Caki2 (cell line): ENCODE measurements at regions not wholly inside any gene's neighbourhood (a gene's known extent, or its start where the extent isn't known, plus 50 kb on each side); places are given as distances from the start of the nearest gene placed in this dataset.

Experiments used
- DNase-seq: peaks from one replicate; pipeline ENCODE4 v3.0.0-alpha.2; 2015; ENCODE audit warnings: low read depth
- in situ Hi-C: cut with HindIII; loops from 2 replicates; pipeline ENCODE4 v1.10.0; 2016; ENCODE audit warnings: low sequenced_read_pairs, low pct_unique_long_range_greater_than_20kb, mixed read lengths

DNA sequence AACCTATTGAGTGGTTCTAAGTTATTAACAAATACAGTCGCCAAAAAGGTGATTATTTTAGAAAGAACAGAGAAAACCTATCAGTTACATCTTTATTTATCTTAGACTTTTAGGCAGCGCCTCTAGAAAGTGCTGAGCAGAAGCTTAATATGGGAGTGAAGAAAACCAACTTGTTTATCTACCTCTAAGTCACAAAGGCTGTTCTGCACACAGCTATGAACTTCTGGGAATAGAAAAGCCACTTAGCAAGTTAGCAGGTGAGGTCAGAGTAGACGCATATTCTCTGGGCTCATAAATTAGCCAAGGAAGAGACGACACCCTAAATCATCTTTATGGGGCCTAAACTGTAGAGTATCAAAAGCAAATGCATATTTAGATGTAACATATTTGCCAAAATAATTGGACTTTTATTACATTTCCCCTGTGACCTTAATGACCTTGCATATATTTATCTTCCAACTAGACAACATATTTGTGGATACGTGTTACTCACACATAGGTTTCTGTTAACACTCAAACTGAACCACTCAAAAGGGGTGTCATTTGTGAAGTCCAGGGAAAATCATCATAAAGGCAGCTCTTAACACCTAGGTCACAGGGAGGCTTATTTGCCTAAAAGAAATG is 267.1 kb downstream of the ADGB start:
- DNase-seq, result no peak
- in situ Hi-C loops, result no loop called here

DNA sequence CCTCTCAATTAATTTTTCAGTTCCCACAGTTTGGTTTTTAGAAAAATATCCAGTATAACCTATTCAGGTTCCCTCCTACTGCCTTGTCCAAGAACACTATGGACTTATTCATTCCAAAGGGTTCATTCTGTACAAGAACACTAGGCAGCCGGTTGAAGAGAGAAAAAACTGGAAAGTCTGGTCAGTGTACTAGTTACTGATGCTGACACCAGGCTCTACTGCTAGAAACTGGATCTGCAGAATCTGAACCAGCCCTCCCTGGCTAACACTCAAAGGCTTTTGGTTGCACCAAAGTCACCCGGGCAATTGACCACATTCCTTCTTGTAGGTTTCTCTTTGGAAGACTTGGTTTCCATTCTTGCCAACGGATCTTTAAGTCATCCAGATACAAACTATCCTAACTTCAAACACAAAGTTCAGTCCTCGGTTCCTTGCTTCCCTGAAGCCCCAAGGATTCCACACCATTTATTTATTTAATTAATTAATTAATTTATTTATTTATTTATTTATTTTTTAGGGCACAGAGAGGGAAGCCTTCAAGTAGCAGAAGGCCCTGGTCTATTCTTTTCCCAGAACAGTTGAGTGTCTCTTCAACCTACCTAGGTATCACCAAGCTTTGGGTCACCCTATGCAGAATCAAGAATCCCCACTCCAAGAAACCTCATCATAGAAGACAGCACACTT is 268.1 kb downstream of the ADGB start:
- in situ Hi-C loops, result no loop called here
- no peak for DNase-seq

DNA sequence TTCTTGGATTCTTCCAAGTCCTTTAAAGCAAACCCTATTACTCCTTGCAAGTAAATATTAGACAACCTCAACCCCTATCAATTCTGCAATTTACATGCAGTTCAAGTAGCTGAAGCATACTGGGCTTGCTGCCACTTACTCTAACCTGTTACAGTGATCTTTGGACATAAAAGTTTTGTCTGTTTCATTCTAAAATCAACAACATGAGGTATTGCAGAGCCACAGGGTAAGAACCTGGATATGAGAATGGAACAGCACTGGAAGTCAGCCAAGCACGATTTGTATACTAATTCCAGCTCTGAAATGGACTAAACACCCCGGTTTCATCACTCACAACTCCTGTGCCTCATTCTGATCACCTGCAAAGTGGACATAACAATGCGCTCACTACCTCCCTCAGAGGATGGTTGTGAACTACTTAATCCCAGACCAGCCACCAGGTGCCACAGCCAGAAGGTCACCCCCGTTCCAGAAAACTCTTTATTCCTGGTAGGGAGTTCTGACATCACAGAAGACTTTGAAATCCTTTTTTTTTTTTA is 270.0 kb downstream of the ADGB start:
- DNase-seq, result no peak
- in situ Hi-C loops, result no loop called here

DNA sequence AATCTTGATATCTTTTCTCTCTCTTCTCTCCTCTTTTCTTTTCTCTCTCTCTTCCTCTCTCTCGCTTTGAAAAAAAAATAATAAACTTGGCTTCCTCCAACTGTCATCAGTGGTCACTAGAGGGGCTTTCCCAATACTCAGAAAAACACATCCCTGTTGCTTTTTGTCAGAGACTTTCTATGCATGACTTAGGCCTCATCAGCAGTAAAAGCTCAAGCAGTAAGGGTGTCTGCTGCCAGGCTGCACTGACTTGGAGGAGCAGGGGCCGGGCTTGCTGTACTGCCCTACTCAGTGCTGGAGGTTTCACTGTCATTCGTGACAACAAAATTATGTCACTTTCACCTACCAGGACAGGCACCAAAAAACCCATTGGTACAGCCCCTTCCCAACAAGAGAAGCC is 272.0 kb downstream of the ADGB start:
- in situ Hi-C loops, result no loop called here

DNA sequence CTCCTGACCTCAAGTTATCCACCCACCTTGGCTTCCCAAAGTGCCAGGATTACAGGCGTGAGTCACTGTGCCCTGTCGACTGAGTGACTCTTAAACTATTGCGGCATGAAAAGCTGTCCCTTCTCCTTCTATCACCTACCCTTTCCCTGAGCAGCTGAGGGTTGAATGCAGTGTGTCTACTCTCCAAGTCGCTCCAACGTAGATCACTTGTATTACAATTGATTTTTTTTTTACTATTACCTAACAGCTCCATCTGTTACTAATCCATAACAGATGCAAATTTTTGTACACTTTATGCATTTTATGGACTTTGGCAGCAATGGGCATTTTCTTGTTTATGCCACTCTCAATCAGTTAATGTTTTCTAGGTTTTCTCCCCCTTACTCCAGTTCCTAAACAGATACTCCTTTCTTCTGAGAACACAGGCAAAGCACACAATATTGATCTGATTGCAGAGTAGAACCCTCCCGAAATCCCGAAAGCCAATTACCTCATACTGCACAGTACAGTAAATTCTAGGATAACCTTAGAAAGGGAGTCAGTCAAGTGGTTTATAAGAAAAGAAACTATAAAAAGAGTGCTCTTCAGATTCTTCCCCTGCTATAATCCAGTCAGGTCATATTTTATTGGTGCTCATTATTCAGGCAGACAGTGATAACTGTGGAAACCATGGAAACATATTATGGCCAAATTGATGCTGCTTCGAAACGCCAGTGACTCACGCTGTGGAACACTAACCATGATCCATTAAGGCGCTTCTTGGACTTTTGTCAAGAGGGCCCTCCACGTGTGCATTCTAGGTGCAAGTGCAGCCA is 273.0 kb downstream of the ADGB start:
- in situ Hi-C loops, result no loop called here
- no peak for DNase-seq

More for the DNA sequence above, 272.0 kb downstream of the ADGB start:
- DNase-seq, result peak; percentile 10

DNA sequence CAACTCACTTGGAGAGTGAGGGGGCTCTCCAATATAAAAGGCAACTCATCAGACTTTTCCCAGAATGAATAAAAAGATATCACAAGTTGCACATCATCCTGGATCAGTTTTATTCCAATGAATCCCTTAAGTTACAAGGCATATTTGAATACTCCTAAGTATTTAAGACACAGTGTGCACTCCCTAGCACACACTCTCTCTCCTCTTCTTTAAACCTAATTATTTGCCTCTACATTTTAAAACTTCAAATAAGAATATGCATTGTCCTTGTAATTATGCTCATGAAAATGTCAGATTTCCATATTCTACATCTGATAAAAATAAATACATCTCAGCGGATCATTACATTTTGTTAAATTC is 273.6 kb downstream of the ADGB start:
- in situ Hi-C loops, result no loop called here
- no peak for DNase-seq

DNA sequence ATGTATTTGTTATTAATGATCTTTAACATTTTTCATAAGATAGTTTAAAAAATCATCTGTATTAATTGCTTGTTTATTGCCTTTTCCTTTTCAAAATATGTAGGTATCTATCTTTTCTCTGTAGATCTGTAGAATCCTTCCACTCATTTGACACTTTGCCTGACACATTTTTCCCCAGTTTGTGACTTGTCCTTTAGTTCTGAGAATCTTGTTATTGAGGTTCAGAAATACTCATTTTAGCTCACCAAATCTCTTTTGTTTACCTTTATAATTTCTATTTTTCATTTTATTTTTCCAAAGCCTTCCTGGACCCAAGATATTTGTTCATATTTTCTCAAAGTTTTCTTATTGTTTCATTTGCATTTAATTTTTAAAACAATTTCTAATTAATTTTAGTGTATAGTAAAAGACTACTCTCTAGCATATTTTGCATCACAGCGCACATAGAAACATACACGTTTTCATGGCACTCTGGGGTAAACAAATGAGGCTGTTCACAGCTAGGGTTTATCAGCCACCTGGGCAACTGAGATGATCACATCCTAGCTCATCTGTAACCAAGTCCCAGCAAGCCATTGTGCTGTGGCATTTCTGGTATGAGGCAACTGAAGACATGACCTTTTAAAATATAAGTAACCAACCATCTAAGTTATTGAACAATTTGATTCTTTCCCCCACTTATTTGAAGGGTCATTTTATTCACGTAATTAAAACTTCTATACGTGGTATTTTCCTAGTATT is 275.7 kb downstream of the ADGB start:
- no peak for DNase-seq
- in situ Hi-C loops, result no loop called here

DNA sequence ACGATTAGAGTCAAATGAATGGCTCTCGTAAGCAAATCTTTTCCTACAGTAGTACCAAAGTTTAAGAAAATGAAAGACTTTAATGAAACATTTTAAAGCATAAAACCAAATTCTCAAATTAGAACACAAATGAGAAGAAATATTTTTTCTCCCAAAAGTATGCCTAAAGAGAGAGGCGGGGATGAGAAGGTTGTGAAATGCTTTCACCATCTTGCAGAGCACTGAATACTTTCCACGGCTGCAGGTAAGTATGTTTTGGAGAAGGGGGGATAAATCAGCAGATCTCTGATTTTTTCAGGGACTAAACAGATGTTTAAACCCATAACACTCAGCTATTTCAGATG is 277.1 kb downstream of the ADGB start:
- in situ Hi-C loops, result no loop called here
- no peak for DNase-seq

DNA sequence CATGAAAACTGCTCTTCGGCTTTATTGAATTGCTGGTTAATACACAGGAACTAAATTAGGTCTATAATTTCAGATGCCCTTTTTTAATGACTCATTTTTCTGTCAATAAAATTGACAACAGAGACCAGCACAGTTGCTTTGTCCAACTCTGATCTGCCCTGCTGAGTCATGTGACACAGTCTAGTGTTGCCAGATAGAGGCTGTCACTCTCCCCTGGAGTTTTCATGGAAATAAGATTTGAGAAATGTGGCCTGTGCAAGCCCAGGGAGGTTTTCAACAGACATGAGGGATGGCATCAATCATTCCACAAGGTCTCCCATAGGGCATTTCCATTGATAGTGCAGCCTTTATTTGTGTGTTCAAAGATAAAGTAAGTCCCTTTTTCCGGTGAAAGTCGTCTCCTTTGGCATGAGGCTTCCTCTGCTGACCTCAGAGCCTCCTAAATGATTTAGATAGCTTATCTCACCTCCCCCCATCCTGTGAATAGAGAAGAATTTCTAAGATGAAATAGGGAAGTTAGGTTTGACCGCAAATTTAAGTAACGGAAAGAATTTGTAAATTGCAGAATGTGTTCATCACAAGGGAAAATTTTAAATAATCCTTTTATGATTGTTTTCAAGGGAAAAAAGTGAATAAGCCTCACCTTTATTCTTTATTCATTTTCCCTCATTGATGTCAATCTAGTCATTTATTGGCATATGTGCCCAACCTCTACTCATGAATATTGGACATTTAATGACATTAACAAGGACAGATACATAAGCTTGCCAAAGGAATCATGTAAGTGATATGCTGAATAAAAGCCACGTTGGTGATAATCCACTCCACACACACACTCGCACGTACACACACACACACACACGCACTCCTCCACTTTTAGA is 277.7 kb downstream of the ADGB start:
- in situ Hi-C loops, result no loop called here
- no peak for DNase-seq

DNA sequence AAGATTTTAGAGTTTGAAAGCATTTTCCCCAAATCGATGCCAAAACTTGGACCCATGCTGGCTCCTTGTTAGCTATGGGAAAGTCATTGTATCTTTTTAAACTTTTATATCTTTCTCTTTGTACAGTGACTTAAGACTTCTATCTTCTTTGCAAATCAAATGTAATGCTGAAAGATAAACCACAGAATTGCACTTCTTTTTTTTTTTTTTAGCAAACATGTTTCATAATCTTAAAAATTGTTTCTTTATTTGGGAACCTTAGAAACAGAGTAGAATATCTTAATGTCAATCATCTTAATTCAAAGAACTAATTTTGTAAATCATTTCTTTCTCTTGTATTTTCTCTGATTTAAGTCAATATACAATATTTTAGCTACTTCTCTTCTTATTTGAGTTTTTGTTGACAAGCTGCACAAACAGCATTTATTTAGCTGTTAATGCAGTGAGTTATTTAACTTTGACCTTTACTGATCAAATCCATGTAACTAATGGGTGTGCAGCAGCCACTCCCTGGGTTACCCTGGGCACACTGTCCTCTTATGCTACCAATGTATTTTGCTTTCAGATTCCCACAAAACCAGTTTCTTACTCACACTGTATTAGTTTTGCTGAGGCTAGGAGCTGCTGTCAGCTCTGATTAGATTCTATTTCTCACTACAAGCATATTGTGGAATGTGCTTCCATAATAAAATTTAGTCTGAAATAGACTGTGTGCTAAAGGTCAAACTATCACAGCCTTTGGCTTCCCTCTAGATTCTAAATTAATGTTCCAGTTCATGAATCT is 279.6 kb downstream of the ADGB start:
- in situ Hi-C loops, result no loop called here

DNA sequence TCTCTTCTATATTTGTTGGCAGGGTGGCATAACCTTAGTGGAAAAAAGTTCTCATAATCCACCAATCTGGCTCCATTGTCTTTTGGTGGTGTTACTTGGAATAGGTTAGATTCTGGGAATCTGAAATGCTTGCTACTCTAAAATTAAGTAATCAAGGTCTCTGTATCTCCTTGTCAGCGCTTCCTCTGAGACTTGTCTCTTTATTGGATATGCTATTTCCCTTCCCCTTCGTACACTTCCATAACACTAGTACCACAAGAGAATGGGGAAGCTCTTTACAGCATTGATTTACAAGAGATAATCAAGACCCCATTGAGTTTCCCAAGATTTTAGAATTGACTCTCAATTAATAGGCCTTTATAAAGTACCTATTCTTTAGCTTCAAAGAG is 280.2 kb downstream of the ADGB start:
- DNase-seq, result no peak
- in situ Hi-C loops, result no loop called here

More for the DNA sequence above, 279.6 kb downstream of the ADGB start:
- no peak for DNase-seq

DNA sequence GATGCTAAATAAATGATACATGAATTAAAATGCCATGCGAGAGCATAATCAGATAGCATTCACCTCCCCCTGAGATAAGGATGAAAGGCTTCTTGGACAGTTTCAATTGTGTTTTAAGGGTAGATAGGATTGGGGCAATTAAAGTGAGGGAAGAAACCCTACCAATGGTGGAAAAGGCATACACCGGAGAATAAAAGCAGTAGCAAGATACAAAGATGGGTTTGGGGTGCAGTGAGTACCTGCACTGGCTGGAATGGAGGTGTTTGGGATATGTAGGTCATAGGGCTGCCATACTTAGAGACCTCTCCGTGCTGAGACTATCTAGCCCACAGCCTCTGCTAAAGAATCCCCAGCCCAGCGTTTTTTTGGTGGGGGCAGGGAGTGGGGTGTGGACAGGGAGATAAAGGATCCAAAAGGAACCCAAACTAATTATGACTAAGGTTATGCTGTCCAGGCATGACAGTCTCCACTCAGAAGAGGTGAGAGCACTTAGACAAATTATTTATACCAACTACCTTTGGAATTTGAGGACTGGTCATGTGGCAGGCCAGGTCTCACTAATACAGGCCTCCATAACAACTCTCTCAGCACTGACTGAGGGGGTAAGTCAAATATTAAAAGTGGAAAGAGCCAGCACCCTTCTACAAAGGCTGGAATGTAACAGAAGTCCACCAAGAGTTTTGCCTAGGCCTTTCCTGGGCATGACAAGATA is 280.8 kb downstream of the ADGB start:
- DNase-seq, result no peak
- in situ Hi-C loops, result no loop called here

DNA sequence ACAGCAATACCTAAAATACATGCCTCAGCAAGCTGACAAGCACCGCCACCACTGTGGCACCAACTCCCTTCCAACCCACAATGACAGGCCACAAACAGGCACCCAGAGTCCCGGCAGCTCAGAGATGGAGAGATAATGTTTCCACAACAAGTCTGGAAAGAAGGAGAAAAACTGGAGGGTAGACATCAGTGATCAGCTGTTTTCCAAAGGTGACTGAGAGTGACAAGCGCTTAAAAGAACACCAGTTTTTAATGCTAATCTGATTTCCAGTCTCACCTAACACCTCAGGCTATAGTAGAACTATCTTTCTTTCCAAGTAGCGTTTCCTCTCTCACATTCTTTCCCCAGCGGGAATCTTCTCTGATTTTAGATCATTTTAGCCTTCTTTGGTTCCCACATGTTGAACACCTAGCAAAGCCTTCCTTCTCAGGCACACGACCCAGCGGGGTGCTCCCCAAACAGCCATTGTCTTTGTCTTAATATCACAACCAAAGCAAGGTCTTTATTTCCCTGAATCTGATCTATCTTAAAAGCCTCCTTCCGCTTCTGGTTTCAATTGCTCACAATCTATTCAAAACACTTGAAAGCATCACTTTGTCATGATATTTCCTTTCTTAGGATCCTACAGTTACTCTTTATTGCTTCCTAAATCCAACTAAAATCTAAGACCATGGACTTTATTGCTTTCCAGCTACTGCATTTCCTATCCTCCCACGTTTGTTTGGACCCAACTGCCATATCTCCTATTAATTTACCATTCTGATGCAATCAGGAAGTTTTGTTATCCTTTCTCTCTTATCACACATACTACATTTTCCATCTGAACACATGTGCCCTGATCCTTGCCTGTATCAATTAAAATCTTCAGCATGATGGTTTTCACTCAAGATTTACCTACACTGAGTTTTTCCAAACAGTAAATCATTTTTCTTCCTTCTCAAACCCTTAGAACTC is 282.7 kb downstream of the ADGB start:
- DNase-seq, result no peak
- in situ Hi-C loops, result no loop called here

DNA sequence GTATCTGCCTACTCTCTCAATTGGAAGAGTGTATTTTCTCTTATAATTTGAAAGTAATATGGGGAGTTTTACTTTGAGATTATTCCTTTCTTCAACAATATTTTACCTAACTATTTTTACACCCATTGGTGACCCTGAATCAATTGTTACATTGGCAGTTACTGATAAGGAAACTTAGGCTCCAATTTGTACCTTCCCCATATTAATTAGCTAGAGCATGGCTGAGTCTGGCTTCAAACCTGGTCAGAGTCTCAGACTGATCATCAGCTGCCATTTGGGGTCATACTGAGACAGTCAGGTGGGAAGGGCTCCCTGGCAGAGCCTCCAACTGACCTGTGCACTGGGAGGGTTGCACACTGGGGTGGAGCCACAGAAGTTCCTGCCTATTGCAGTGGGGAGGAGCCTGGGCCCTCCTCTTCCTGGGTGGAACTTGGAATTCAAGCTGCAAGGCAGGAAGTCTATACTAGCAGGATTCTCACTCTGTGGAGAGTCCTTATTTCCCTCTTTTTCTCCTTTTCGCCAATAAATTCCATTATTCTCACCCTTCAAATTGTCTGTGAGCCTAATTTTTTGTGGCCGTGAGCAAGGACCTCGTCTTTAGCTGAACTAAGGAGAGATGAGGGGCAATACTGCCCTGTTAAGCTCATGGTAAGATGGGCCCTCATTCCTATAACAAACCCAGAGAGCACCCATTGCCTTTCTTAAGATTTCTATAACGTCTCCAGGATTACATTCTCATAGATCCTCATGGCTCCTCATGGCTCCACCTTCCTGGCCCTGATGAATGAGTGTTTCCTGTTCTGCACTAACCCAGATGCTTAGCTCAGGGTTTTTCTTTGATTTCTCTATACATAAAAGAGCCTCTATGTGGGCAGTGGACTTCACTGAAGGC is 285.1 kb downstream of the ADGB start:
- in situ Hi-C loops, result no loop called here
- DNase-seq, result peak; percentile 21

DNA sequence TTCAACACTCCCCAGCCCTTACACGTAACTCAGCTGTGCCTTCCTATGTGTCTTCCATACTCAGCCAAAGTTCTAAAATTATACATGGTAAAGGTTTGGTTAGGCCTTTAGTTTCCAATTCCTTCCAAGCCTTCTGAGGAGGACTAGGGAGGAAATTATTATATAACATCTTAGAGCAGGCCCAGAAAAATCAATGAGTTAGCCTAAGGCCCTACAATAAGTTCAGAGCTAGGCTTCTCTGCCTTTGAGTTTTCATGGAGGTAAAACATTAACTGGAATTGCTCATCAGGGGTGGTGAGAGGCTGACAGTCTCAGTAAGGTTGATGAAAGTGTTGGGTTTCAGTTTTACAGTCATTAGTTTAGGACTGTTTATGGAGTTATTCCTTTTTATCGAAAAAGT is 286.0 kb downstream of the ADGB start:
- DNase-seq, result peak; percentile 55
- in situ Hi-C loops, result no loop called here
